HS-5 (cell line): ENCODE measurements at regions not wholly inside any gene's neighbourhood (a gene's known extent, or its start where the extent isn't known, plus 50 kb on each side); places are given as distances from the start of the nearest gene placed in this dataset.
A peak's percentile ranks its signal among the peaks of the same experiment; 100 is the strongest.
"Not testable (repeated sequence)": the region's sequence is repeated elsewhere in the genome, so short reads cannot be mapped to it uniquely, and the experiment has no call there.

Experiments used
- DNase-seq: peaks from one replicate; pipeline ENCODE4 v3.0.0-alpha.2; 2012; ENCODE audit warnings: low read depth

DNA sequence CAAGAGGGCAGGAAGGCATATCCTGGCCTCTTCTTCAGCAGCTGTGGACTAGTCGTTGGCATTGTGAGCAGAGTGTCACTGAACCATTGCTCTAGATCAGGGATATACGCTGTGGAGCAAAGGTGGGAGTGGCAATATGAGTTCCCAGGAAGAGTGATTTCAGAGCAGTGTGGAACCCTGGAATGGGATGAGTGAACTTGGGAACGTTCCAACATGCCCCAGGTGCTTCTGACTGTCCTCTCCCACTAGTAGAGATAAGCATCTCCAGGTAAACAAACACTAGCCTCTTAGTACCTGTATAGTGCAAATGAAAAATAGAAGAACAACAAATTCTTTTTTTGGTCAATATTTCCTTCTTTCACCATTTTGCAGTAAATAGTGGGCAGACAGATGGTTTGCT, 123.6 kb upstream of the VEPH1 start:
- no peak for DNase-seq

DNA sequence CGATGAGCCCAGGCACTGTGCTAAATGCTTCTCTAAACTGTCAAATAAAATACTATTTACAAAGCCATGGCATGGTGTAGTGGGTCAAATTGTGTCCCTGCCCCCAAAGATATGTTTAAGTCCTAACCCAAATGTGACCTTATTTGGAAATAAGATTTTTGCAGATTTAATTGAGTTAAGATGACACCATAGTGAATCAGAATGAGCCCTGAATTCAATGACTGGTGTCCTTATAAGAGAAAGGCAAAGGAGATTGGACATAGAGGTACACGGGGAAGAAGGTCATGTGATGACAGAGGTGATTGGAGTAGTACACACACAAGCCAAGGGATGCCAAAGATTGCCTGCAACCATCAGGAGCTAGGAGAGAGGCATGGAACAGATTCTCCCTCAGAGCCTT, 121.6 kb upstream of the VEPH1 start:
- no peak for DNase-seq

DNA sequence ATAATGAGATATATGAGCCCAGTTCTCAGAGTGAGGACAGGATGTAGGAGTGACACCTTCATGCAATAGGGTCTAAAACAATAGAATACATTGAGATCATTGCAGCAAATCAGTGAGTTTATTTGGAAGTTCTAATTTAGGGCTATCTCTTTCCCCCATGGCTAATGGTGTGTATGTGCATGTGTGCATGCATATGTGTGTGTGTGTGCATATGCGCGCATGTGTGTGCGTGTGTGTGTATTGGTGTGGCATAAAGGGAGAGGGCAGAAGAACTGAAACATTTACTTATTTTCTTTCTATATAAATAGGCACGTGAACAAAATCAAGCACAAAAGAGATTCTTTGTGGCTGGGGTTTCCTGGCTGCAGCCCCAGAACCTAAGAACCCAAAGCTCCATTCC, 115.7 kb upstream of the VEPH1 start:
- no peak for DNase-seq

DNA sequence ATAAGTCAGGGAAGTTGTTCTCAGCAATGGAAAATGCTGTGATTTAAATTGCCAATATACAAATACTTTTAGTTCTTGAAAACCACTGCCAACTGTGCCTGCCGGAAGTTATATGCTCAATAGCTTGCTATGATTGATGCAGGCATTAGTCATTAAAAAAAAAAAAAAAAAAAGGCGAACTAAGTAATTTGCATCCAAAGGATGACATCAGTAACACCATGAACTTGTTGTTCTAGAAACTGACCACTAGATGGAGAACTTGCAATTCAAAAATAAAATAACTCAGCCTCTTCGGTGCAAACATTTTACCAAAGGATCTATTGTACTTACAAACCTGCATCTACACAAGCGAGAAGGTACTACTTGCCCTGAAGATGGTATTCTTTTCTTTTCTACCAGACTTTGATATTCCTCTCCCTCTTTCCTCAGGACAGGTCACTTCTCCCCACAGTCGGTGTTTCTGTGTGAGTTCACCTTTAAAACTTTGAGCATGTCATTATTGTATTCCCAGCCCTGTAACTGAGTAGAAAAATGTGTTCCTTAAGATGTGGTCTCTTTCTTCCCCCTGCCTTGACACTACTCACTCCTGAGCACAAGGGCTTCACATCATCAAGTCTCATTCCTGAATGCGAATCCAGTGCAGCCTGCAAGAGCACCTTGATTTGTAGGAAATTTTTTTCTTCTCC, 115.0 kb upstream of the VEPH1 start:
- DNase-seq = peak; percentile 83

DNA sequence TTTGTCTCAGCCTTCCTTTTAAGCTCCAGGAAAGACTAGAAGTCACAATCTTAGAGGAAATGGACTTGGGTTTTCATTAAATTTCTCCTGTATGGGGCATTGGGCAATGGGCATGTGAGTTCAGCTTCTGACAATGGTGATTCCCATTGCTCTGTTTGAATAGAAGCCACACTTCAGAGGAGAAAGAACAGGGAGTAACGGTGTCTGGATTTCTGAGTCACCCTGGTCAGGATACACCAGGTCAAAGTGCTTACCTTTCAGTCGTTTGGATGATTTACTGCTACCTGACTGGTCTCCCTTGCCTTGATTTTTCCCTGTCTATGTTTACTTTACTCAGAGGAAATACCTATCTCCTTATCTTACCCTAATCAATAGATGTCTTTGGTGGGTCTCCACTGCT, 111.7 kb upstream of the VEPH1 start:
- no peak for DNase-seq

DNA sequence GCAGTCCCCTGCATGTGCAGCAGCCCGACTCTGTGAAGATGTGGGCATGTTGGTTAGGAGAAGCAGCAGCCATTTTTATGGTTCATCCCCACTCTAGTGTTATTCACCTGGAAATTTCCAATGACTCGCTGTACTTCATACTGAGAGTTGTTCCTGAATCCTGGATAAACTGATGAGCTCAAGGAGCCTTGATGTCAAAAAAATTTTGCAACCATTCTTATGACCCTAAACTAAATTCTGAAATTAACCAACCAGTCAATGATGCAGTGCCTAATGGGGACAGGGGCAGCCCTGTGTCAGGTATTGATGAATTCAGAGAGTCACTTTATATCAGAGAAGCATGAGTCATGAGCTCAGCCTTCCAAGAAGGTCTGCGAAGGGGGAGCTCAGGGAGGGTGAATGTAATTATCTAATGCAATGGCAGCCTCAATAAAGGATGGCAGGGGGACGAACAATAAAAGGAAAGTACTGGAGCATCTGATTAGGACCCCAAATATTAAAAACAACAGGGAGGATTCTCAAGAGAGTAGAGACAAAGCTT, 108.4 kb upstream of the VEPH1 start:
- DNase-seq = no peak

DNA sequence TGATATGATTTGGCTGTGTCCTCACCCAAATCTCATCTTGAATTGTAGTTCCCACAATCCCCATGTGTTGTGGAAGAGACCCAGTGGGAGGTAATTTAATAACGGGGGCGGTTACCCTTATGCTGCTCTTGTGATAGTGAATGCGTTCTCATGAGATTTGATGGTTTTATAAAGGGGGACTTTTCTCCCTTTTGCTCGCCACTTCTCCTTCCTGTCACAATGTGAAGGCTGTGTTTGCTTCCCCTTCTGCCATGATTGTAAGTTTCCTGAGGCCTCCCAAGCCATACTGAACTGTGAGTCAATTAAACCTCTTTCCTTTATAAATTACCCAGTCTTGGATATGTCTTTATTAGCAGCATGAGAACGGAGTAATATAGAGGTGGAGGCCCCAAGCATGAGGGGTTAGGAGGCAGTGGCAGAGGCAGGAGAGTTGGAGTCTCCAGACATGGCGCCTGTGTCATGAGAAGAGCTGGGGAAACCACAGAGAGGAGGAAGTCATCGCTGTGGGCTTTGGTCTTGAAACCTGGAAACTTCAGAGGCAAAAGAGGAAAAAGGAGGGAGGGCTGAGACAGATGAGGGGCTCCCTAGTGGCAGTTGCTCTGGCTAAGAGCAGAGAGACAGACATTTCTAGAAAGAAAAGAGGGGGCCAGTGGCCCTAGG, 107.8 kb upstream of the VEPH1 start:
- DNase-seq = no peak

DNA sequence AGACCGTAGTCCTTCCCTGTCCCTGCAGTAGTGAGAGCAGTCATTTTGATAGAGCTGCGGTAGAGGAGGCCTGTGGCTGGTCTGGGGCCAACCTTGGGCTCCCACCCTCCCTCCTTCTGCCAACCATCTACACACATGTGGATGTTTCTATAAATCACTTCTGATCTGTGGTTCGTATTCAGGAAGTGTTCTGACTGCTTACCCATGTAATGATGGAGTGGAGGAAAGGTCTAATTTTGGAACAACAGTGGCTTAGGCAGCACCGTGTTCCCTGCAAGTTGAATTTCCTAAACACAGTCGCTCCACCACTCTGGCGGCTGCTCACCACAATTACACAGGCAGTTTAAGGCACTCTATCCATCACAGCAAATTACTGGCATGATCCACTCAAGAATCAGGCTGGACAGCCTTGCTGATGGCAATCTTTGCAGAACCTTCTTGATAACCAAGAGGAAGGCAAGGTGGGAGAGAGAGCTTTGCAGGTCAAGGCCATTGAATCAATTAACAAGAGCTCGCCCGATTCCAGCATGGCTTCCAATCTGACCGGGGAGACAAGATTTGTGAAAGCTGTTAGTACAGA, 104.7 kb upstream of the VEPH1 start:
- no peak for DNase-seq

DNA sequence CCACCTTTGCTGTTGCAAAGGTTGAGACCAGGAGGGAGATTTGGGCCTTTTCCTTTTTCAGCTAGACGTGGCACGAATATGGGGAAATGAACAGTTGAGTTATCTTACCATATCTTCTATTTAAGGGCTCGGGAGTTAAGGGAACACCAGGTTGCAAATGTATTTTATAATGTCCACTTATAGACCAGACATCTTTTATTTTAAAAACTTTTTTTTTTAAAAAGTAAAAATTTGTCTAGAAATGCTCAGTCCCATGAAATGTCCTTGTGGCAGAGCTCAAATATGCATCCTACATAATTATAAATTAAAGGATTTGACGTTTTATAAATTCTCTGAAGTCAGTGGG, 103.6 kb upstream of the VEPH1 start:
- no peak for DNase-seq

DNA sequence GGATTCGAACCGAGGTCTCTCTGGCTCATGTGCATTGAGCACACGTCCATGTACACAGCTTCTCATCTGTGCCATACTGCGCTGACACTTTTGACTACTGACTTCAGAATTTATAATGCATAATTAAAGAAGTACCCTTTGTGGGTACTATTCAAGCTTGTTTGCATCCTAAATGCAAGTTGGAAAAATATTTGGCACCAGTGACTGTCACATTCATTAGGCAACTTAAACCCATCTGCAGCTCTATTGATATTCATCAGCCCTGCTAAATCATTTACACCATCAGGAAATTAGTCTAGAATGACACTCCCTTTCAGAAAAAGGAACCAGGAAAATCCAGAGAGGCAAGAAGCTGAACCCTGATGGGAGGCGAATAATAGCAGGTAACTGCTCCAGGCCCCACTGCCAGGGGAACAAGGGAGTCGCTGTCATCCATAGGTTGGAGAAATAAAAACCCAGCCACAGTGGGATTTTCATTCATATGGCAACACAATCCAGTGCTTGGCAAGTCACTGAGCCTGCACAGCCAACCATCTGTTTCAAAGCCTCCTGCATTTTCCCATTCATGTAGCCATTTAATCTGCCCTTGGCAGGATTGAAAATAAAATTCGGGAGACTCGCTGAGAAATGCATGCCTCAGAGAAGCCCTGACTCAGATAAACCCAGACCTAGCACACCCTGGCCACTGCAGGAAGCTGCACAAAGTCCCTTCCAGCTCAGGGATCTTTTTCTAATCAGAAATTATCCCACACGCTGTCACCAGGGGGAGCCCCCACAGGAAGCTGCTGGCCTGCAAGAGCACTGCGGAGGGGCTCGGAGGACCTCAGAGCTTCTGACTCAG, 103.0 kb upstream of the VEPH1 start:
- DNase-seq = peak; percentile 58

DNA sequence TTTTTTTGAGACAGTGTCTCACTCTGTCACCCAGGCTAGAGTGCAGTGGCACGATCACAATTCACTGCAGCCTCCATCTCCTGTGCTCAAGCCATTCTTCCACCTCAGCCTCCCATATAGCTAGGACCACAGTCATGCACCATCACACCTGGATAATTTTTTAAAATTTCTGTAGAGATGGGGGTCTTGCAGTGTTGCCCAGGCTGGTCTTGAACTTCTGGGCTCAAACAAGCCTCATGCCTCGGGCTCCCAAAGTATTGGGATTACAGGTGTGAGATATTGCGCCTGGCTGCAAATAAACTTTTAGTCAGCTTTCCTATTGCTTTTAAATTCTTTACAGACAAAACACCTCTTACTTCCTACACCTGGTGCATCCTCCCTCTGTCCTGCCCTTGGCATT, 102.1 kb upstream of the VEPH1 start:
- DNase-seq = no peak

DNA sequence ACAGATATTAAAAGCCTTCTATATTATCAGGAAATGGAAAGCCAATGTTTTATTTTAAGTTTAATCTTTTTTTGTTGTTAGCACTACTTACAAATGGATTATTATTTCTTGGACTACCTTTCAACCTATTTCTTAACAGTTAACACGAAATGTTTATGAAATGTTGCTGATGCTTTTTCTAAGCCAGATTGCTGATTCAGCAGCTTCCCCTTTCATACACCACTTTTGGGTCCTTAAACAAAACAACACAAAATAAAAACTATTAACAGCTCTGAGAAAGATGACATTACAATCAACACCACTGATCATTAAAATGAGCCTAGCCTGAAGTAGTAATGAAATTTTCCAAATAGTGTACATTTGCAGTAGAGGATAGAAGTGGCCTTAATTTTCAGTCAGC, 99.2 kb upstream of the VEPH1 start:
- DNase-seq = no peak

DNA sequence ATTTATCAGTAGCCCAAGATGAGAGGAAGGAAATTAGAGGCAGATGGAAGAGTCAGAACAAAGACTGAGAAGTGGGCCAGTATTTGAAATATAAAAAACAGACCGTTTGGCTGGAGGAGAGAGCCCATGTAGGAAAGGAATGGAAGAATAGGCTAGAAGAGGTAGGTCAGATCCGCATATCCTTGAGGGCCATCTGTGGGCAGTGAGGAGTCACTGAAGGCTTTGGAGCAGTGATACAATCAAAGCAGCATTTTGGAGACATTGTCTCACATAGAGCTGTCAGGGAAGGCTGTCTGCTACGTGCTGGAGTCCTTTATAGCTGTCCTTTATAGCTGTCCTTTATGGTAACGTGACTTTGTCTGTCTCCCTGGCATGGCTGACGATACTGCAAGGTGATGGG, 92.0 kb upstream of the VEPH1 start:
- DNase-seq = no peak

DNA sequence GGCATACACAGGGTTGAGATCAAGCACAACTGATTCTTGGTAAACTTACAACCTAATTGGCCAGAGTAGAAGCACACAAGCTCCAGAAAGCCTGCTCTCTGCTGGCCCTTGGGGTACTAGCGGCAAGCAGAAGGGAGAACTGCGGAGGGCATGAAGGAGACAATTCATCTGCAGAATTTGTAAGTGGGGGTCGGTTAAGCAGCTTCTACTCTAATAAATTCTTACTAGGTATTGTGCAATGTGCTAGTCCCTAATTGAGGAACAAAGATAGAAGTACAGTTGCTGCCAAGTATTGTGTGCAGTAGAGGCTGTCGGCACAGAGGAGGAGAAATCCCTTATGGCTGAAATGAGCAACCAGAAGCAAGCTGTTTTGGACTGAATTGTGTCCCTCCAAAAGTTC, 91.2 kb upstream of the VEPH1 start:
- no peak for DNase-seq

DNA sequence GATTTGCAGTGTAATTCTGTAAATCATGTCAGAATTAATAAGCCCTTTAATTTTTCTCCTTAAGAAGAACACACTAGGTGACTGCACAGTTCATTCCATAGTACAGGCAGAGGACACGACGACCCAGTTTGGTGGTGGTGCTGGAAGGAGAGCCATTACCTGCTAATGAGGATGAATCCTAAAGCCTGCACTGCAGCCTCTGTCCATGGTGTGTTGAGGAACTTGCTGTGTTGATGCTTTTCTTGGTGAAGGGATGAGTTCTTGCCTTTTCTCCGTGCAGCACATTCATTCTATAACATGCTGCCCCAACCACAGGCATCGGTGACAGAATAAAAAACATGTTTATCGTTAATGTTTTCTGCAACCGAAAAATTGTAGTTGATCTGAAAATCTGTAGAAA, 89.6 kb upstream of the VEPH1 start:
- no peak for DNase-seq

DNA sequence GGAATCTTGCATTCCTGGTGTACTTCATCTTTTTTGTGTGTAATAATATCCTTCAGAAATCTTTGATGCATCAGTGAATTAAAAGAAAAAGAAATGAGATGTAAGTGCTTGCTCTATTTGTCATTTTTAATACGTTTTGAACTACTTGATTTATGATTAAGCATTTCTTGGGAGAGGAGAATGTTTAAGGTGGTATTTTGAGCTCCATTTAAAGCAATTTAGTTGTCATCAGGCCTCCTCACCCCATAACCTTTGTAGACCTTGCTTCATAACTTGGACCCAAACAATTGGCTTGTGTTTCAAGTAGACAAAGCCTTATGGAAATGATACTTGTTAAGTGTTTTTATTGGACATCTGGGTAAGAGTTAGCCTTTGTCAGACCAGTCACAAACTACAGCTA, 87.1 kb upstream of the VEPH1 start:
- DNase-seq = no peak

DNA sequence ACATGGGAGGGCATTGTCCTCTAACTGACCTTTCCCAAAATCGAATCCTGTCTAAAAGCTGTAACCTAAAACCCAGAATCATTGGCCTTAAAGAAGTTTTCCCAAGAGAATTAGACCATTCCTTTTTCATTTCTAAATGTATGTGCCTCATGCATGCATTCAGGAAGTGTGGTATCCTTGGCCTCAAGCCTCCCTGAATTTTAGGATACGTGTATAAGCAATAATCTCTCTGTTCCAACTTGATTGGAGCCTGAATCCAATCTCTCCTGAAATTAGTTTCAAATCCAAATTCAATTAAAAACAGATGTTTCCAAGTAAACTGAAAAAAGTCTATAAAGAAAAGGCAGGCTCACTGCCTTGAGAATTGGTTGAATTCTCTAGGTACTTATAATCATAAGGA, 86.0 kb upstream of the VEPH1 start:
- no peak for DNase-seq

DNA sequence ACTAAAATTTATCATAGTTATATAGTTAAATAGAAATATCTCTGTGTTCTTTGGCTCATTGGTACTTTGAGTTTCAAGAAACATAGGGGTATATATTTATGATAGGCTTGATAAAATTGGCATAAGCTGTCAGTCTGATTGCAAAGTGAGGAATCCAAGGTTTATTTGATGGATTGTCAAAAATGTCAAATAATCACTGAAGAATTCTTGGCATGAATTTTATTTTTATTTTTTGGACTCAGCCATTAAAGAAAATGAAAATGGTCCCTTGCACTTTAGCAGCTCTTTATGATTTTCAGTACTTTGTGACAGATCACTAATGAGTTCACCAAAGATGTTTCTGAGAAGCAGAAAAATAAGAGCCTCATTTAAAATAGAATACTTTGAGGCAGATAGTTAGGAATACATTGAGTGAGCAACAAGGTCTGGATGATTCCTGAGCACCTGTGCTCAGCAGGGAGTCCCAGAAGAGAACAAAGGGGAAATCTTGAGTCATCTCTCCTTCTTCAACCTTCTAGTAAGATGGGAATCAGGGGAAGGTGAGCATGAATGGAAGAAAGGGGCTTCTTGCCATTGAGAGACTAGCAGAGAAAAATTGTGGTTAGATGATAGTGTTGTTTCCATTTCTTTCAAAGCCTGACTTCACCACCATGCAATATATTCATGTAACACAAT, 85.3 kb upstream of the VEPH1 start:
- DNase-seq = no peak

DNA sequence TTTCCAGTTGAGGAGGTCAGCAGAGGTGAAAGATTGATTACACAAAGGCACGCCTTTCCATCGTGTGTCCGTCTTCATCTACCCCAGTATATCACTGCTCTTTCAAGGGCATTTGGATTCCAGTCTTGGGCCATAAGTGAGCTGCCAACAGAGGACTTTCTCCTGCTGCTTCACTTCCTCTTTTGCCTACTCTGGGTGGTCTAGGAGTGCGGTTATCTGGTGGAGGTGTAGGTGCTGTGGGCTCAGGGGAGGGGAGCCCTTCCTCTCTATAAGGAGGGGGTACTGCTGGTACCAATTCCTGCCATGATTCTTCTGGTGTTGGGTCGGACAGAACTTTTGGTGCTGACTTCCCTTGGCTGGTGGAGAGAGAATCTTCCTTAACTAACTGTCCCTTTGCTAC, 83.1 kb upstream of the VEPH1 start:
- no peak for DNase-seq

DNA sequence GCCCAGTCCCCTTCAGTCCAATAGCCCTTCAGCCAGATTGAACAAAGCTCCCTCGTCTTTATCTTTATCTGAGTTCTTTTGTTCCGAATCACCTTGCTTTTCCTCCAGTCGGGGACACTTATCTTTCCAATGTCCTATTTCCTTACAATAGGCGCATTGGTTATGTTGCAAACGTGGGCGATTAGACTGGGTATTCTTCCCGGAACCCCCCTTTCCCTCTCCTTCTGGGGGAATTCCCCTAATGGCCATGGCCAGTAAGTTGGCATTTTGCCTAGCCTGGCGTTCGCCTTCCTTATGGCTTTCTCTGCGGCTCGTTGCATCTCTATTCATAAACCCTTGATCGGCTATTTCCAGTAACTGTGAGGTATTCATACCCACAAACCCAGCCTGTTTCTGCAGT, 82.2 kb upstream of the VEPH1 start:
- no peak for DNase-seq

DNA sequence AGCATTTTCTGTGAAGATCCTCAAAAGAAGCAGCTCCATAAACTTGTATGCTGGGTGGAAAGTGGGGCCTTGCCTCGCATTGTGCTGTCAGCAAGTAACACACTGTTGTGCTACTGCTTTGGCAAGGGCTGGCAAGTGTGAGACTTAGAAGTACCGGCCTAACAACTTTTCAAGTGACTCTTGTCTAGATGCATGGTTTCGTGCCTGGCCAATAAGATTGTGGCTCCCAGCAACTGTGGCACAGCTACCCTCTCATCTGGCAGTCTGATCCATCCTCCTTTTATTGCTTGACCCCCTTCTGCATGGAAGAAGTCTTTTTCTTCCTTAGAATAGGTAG, 79.4 kb upstream of the VEPH1 start:
- DNase-seq = no peak

DNA sequence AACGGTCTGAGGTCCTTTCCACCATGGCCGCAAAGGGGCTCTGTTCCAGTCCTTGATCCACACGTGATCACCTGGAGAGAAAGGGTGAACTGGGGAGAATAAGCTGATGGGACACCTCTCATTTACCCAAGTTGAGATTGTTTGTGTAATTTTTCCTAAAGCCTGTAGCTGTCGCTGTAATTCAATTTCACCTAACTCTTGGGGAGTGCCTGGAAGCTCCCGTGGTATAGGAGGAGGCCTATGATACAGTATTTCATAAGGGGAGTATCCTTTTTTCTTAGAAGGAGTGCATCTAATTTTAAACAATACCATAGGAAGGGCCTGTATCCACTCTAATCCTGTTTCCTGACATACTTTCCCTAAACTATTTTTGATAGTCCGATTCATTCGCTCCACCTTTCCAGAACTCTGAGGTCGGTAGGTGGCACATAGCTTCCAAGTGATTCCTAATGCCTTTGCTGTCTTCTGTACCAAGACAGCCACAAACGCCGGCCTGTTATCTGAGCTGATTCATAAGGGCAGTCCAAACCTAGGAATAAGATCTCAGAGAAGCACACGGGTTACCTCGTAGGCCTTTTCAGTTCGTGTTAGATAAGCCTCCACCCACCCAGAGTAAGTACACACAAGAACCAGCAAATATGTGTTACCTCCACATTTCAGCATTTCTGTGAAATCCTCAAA, 78.9 kb upstream of the VEPH1 start:
- DNase-seq = not testable (repeated sequence)
